Gastroesophageal sphincter (tissue), 4 donors: ENCODE measurements at regions not wholly inside any gene's neighbourhood (a gene's known extent, or its start where the extent isn't known, plus 50 kb on each side); places are given as distances from the start of the nearest gene placed in this dataset.
A peak's percentile ranks its signal among the peaks of the same experiment; 100 is the strongest.

Experiments used
- ATAC-seq: fragments of 150-250 bp; one replicate; pipeline ENCODE4 v1.9.1; 2016; ENCODE audit warnings: mild to moderate bottlenecking, moderate library complexity
- H3K27ac ChIP-seq, 4 donors: fragments of 200-600 bp; sonication (generic) in 3 of 4; 1 replicate in 3 of 4; 2 replicates in 1 of 4; pipeline ENCODE4 v1.5.1; 2016 to 2019
- H3K27me3 ChIP-seq: fragments of 200-600 bp; sonication (generic); one replicate; pipeline ENCODE4 v1.5.1; 2019
- H3K36me3 ChIP-seq, 2 donors: fragments of 200-600 bp; sonication (generic); one replicate each; pipeline ENCODE4 v1.5.1; 2019; ENCODE audit warnings: control low read depth in 1 of 2
- H3K4me1 ChIP-seq, 3 donors: fragments of 200-600 bp; sonication (generic); 1 replicate in 2 of 3; 2 replicates in 1 of 3; pipeline ENCODE4 v1.5.1; 2016 to 2019; ENCODE audit warnings: control low read depth in 2 of 3
- H3K4me3 ChIP-seq, 2 donors: fragments of 200-600 bp; sonication (generic); one replicate each; pipeline ENCODE4 v1.5.1; 2019; ENCODE audit warnings: mild to moderate bottlenecking in 1 of 2, moderate library complexity in 1 of 2
- H3K9me3 ChIP-seq, 3 donors: fragments of 200-600 bp; sonication (generic); one replicate each; pipeline ENCODE4 v1.5.1; 2017 to 2019; ENCODE audit warnings: control low read depth in 2 of 3
- EP300 ChIP-seq: sonication (generic); formaldehyde crosslinking; IDR thresholded peaks from one replicate; pipeline ENCODE4 v1.6.1; 2017; ENCODE audit warnings: antibody characterized with exemption, mild to moderate bottlenecking
- POLR2A ChIP-seq, 2 donors: fragments of 450-650 bp; IDR thresholded peaks; one replicate each; pipeline ENCODE4 v1.6.1; 2017; ENCODE audit warnings: antibody characterized with exemption in 2 of 2, mild to moderate bottlenecking in 2 of 2, moderate library complexity in 1 of 2
- POLR2AphosphoS5 ChIP-seq: sonication (generic); formaldehyde crosslinking; IDR thresholded peaks from one replicate; pipeline ENCODE4 v1.6.1; 2017; ENCODE audit warnings: antibody characterized with exemption
- WGBS, 2 donors: methylation state at CpG; one replicate each; pipeline ENCODE4 v1.1.5; 2018; ENCODE audit warnings: low coverage in 1 of 2; 5-methylcytosine and 5-hydroxymethylcytosine counted together
- TF ChIP-seq, protein P1 (sequence below), 4 experiments: fragments of 200-600 bp in 2 of 4; fragments of 450-650 bp in 2 of 4; sonication (generic) in 1 of 4; IDR thresholded peaks; one replicate each; pipeline ENCODE4 v1.5.1; 2017 to 2019; ENCODE audit warnings: antibody characterized with exemption in 4 of 4, mild to moderate bottlenecking in 2 of 4, moderate library complexity in 2 of 4

DNA sequence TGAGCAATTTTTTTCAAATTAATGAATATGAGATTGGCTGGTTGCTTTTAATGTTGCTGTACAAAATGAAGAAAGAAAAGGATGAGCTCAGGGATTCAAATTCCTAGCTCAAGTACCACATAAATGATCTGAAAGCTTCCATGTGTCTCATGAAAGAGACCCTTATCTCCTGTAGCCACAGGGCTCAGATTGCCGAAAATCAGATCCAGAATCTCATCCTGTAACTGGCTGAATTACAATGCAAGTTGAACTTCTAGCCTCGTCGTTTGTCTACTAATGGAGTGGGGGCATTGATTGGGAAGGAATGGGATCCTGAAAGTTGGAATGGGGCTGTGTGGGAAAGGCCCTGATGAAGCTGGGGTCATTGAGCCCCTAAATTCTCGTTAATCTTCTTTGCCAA lies 143.4 kb upstream of the ATP6AP2 start:
- Histone ChIP-seq H3K9me3 (no peaks in the 10 kb centered on the region), H3K27ac (no peak overlapping the region), H3K27me3 (no peaks in the 10 kb centered on the region), H3K4me1 (peaks cover 0 to 14% (median 0%) of the 10 kb centered on the region in 3 donors), H3K36me3 (no peaks in the 10 kb centered on the region), H3K4me3 (no peak overlapping the region)
- TF ChIP-seq EP300 = no peak
- no peak for TF ChIP-seq POLR2A (IDR thresholded peaks at IDR 0.05)
- TF ChIP-seq, protein P1, sequence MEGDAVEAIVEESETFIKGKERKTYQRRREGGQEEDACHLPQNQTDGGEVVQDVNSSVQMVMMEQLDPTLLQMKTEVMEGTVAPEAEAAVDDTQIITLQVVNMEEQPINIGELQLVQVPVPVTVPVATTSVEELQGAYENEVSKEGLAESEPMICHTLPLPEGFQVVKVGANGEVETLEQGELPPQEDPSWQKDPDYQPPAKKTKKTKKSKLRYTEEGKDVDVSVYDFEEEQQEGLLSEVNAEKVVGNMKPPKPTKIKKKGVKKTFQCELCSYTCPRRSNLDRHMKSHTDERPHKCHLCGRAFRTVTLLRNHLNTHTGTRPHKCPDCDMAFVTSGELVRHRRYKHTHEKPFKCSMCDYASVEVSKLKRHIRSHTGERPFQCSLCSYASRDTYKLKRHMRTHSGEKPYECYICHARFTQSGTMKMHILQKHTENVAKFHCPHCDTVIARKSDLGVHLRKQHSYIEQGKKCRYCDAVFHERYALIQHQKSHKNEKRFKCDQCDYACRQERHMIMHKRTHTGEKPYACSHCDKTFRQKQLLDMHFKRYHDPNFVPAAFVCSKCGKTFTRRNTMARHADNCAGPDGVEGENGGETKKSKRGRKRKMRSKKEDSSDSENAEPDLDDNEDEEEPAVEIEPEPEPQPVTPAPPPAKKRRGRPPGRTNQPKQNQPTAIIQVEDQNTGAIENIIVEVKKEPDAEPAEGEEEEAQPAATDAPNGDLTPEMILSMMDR (IDR thresholded peaks at IDR 0.05) = no peak
- no peak for TF ChIP-seq POLR2AphosphoS5
- ATAC-seq = no peak
- WGBS, 2 donors = 80 to 100% methylated on average over 1 of the region's 4 CpGs

DNA sequence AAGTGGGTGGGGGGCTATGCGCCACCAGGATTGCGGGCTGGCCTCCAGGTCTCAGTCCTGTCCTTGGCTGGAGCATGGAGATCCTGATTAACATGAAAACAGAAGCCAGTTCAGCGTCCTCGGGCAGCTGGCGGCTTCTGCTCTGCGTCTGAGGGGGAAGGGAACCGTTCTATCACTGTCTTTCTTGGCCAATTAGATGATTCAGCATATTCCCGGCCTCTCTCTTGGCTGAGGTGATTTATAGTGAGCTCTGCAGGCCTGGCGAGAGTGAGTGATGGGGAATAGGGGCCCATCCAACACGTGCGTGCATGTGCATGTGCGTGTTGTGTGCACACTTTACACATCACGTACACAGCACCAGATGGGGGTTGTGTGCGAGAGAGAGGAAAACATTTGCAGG lies 145.8 kb upstream of the ATP6AP2 start:
- Histone ChIP-seq H3K9me3 (no peaks in the 10 kb centered on the region), H3K4me3 (no peak overlapping the region), H3K27me3 (no peaks in the 10 kb centered on the region), H3K36me3 (no peaks in the 10 kb centered on the region), H3K4me1 (peaks cover 0 to 14% (median 0%) of the 10 kb centered on the region in 3 donors), H3K27ac (no peak overlapping the region)
- peak; percentile 39 for ATAC-seq
- TF ChIP-seq, protein P1 (IDR thresholded peaks at IDR 0.05) = no peak
- TF ChIP-seq POLR2A (IDR thresholded peaks at IDR 0.05) (no peak), EP300 (no peak), POLR2AphosphoS5 (no peak)
- 54% methylated on average over 2 of the region's 14 CpGs; no CpG with 5 or more reads in 1 of the 2 donors for WGBS, 2 donors

DNA sequence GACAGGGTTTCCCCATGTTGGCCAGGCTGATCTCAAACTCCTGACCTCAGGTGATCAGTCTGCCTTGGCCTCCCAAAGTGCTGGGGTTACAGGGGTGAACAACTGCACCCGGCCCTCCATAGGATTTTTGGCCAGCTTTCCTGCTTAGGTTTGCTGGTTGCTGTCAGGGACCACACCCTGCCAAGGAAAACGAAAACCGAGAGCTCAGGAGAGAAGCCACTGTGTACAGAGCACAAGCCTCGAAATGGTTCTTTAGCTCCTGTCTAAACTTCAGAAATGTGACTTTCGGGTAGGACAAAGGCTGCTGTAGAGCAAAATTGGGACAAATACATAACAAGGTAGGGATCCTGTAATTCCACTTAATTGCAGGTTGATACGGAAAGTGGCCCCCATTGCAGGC lies 146.3 kb upstream of the ATP6AP2 start:
- Histone ChIP-seq H3K4me1 (peaks cover 0 to 14% (median 0%) of the 10 kb centered on the region in 3 donors), H3K9me3 (no peaks in the 10 kb centered on the region), H3K27me3 (no peaks in the 10 kb centered on the region), H3K36me3 (no peaks in the 10 kb centered on the region), H3K4me3 (no peak overlapping the region), H3K27ac (no peak overlapping the region)
- WGBS, 2 donors = 96% methylated on average over 6 of the region's 6 CpGs; no CpG with 5 or more reads in 1 of the 2 donors
- TF ChIP-seq, protein P1 (IDR thresholded peaks at IDR 0.05) = no peak
- TF ChIP-seq EP300 (no peak), POLR2AphosphoS5 (no peak), POLR2A (IDR thresholded peaks at IDR 0.05) (no peak)
- ATAC-seq = no peak

DNA sequence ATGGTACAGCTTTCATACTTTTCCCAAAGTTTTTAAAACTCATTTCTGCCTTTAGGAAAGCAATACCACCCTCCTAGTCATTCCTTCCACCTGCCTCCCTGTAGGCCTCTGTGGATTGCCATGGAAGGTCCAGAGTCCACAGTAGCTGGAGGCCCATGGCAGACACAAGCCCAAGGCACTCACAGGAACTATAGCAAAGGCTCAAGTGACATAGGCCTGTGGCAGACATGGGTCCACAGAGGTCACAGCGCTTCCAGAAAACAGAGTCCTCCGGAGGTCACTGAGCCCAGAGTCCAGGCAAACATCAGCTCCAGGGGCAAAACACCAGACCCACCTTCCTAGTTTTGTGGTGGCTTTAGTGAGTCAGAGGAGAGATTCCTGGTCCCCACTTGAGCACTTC lies 147.6 kb upstream of the ATP6AP2 start:
- no peak overlapping the region for H3K4me3 ChIP-seq
- no peaks in the 10 kb centered on the region for H3K36me3 ChIP-seq
- H3K4me1 ChIP-seq = peaks cover 0 to 14% (median 0%) of the 10 kb centered on the region in 3 donors
- ATAC-seq = no peak
- H3K27me3 ChIP-seq = no peaks in the 10 kb centered on the region
- H3K9me3 ChIP-seq = no peaks in the 10 kb centered on the region
- WGBS, 2 donors = no CpG with 5 or more reads among the region's 2 CpGs
- TF ChIP-seq POLR2AphosphoS5 (no peak), EP300 (no peak), POLR2A (IDR thresholded peaks at IDR 0.05) (no peak)
- TF ChIP-seq, protein P1 (IDR thresholded peaks at IDR 0.05) = no peak
- no peak overlapping the region for H3K27ac ChIP-seq

DNA sequence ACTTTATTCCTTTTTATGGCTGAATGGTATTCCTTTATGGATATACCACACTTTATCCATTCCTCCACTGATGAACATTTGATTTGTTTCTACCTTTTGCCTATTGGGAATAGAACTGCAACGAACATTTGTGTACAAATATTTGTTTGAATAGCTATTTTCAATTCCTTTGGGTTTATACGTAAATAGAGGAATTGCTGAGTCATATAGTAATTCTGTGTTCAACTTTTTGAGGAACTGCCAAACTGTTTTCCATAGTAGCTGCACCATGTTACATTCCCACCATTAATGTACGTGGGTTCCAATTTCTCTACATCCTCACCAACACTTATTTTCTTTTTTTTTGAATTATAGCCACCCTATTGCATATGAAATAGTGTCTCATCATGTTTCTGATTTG lies 156.5 kb upstream of the ATP6AP2 start:
- Histone ChIP-seq H3K9me3 (no peaks in the 10 kb centered on the region), H3K27me3 (no peaks in the 10 kb centered on the region), H3K4me1 (no peaks in the 10 kb centered on the region), H3K36me3 (no peaks in the 10 kb centered on the region), H3K27ac (no peak overlapping the region), H3K4me3 (no peak overlapping the region)
- TF ChIP-seq POLR2AphosphoS5 = no peak
- TF ChIP-seq POLR2A (IDR thresholded peaks at IDR 0.05) = no peak
- TF ChIP-seq, protein P1 (IDR thresholded peaks at IDR 0.05) = no peak
- TF ChIP-seq EP300 = no peak
- no peak for ATAC-seq
- WGBS, 2 donors = 60 to 79% methylated on average over 3 of the region's 3 CpGs
